Sigmoid colon (tissue), 6 donors: ENCODE measurements at regions not wholly inside any gene's neighbourhood (a gene's known extent, or its start where the extent isn't known, plus 50 kb on each side); places are given as distances from the start of the nearest gene placed in this dataset.

Source experiments
- DNase-seq: peaks from one replicate; pipeline ENCODE4 v3.0.0-alpha.2; 2019
- H3K27ac ChIP-seq, 4 donors: fragments of 200-600 bp; sonication (generic); one replicate each; pipeline ENCODE4 v1.5.1; 2016 to 2019; ENCODE audit warnings: mild to moderate bottlenecking in 1 of 4
- H3K27me3 ChIP-seq, 3 donors: fragments of 200-600 bp; sonication (generic); one replicate each; pipeline ENCODE4 v1.5.1; 2019; ENCODE audit warnings: mild to moderate bottlenecking in 1 of 3
- H3K36me3 ChIP-seq, 4 donors: fragments of 200-600 bp; sonication (generic); one replicate each; pipeline ENCODE4 v1.5.1; 2016 to 2019
- H3K4me1 ChIP-seq, 4 donors: fragments of 200-600 bp; sonication (generic); one replicate each; pipeline ENCODE4 v1.5.1; 2017 to 2019
- H3K4me3 ChIP-seq, 4 donors: fragments of 200-600 bp; sonication (generic); one replicate each; pipeline ENCODE4 v1.5.1; 2017 to 2019; ENCODE audit warnings: mild to moderate bottlenecking in 2 of 4, moderate library complexity in 1 of 4
- H3K9me3 ChIP-seq, 4 donors: fragments of 200-600 bp in 3 of 4; sonication (generic) in 3 of 4; one replicate each; pipeline versions ENCODE4 v1.5.1 to v1.6.1; 2013 to 2019
- EP300 ChIP-seq, 4 donors: sonication (generic); formaldehyde crosslinking; IDR thresholded peaks; one replicate each; pipeline ENCODE4 v1.6.1; 2017; ENCODE audit warnings: antibody characterized with exemption in 4 of 4
- POLR2A ChIP-seq, 2 donors: fragments of 450-650 bp; IDR thresholded peaks; one replicate each; pipeline ENCODE4 v1.6.1; 2016; ENCODE audit warnings: antibody characterized with exemption in 2 of 2, mild to moderate bottlenecking in 2 of 2, moderate library complexity in 2 of 2
- POLR2AphosphoS5 ChIP-seq, 4 donors: sonication (generic); formaldehyde crosslinking; IDR thresholded peaks; one replicate each; pipeline ENCODE4 v1.6.1; 2017; ENCODE audit warnings: antibody characterized with exemption in 4 of 4
- WGBS, 2 donors: extraction: QIAGEN DNeasy Blood & Tissue Kit; methylation state at CpG; one replicate each; pipeline ENCODE4 v1.1.7; 2013; 5-methylcytosine and 5-hydroxymethylcytosine counted together
- intact Hi-C: fragments of 100-400 bp; cut with DNase I; formaldehyde crosslinking; loops from one replicate; pipeline ENCODE4 v1.15.1; 2023
- TF ChIP-seq, protein P1 (sequence below), 4 experiments: fragments of 450-650 bp in 3 of 4; fragments of 200-600 bp in 1 of 4; IDR thresholded peaks; one replicate each; pipeline ENCODE4 v1.5.1; 2016 to 2019; ENCODE audit warnings: antibody characterized with exemption in 4 of 4, mild to moderate bottlenecking in 3 of 4, moderate library complexity in 2 of 4
- donor health status: healthy with polysubstance abuse.
- donor health status: healthy.

DNA sequence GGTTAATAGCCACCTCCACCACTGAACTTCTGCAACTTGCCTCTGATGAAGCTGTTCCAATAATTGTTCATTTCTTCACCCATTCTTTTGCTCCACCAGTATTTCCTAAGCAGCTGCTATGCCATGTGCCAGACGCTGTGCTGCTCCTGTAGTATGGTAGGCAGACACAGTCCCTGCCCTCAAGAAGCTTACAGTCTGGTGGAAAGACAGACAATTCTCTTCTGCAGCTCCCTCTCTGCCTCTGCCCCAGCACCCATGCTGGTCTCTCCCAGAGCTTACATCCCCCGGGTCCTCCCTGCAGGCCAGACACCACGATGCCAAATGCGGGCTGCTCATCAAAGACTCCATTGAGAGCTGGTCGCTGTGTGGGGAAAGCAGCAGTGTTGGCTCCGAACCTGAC, 111.6 kb upstream of the ESRRB start:
- 84 to 90% methylated on average over 6 of the region's 6 CpGs for WGBS, 2 donors
- intact Hi-C loops = no loop called here
- DNase-seq = no peak
- TF ChIP-seq POLR2AphosphoS5 (IDR thresholded peaks at IDR 0.05) (no peak), POLR2A (IDR thresholded peaks at IDR 0.05) (no peak), EP300 (IDR thresholded peaks at IDR 0.05) (no peak)
- TF ChIP-seq, protein P1, sequence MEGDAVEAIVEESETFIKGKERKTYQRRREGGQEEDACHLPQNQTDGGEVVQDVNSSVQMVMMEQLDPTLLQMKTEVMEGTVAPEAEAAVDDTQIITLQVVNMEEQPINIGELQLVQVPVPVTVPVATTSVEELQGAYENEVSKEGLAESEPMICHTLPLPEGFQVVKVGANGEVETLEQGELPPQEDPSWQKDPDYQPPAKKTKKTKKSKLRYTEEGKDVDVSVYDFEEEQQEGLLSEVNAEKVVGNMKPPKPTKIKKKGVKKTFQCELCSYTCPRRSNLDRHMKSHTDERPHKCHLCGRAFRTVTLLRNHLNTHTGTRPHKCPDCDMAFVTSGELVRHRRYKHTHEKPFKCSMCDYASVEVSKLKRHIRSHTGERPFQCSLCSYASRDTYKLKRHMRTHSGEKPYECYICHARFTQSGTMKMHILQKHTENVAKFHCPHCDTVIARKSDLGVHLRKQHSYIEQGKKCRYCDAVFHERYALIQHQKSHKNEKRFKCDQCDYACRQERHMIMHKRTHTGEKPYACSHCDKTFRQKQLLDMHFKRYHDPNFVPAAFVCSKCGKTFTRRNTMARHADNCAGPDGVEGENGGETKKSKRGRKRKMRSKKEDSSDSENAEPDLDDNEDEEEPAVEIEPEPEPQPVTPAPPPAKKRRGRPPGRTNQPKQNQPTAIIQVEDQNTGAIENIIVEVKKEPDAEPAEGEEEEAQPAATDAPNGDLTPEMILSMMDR (IDR thresholded peaks at IDR 0.05) = no peak
- Histone ChIP-seq H3K4me1 (peaks cover 0 to 12% (median 0%) of the 10 kb centered on the region in 4 donors), H3K27ac (no peak overlapping the region), H3K36me3 (no peaks in the 10 kb centered on the region), H3K9me3 (no peaks in the 10 kb centered on the region), H3K27me3 (no peaks in the 10 kb centered on the region), H3K4me3 (no peak overlapping the region)

DNA sequence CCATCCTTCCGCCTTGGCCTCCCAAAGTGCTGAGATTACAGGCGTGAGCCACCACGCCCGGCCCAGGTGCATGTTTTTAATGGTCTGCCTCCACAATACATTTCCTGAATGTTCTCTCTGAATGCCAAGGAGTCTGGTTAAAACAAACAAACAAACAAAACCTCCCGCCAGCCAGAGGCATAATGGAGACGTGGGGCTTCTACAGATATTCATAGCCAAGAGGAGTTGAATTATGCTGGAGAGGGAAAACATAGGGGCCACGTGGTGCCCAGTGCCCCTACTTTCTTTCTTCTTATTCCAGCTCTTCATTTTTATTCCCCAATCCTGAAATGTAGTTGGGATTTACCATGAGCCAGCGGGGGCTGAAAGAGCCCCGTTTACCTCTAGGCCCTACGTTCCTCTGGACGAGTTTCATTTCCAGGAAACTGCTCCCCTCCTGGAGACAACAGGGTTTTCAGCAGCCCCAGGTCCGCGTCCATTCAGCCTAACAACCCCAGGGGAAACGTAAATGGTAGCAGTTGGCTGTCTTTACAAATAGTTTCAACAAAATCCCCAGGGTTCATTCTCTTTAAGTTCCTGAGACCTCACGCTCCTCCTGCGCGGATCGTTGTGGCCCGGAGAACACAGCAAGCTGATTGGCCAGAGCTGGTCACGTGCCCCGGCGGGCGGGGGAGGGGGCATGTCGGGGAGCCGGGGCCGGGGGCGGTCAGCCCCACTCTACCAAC, 108.5 kb upstream of the ESRRB start:
- no peak for TF ChIP-seq POLR2AphosphoS5 (IDR thresholded peaks at IDR 0.05)
- TF ChIP-seq, protein P1 (IDR thresholded peaks at IDR 0.05) = peak in 2 of 4 experiments; percentile 8 to 12
- intact Hi-C loops = no loop called here
- H3K36me3 ChIP-seq = no peaks in the 10 kb centered on the region
- peaks cover 0 to 12% (median 0%) of the 10 kb centered on the region in 4 donors for H3K4me1 ChIP-seq
- H3K4me3 ChIP-seq = peak overlapping the region; percentile 13 to 56 (median 46)
- no peaks in the 10 kb centered on the region for H3K27me3 ChIP-seq
- no peaks in the 10 kb centered on the region for H3K9me3 ChIP-seq
- H3K27ac ChIP-seq = peak overlapping the region in 3 of 4 donors; percentile 1 to 58 (median 25)
- 23 to 30% methylated on average over 27 of the region's 27 CpGs for WGBS, 2 donors
- DNase-seq = peak; percentile 69

DNA sequence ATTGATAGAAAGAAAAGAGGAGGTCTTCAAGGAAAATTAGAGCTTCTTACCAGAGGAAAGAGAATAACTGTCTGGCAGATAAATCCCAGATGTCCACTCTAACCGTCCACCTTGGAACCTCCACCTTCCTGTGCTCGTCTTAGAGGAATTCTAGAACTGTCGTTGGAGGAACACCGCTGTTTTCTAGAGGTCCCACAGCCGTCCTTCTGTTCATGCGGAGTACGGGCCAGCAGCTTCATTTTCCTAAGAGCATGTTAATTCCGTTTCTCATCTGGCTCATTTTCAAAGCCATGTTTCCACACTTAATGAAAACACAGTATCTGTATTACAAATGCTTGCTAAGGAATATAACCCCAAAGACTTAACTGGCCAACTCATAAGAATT, 107.9 kb upstream of the ESRRB start:
- H3K36me3 ChIP-seq = no peaks in the 10 kb centered on the region
- WGBS, 2 donors = 34 to 37% methylated on average over 8 of the region's 8 CpGs
- peak overlapping the region; percentile 13 to 56 (median 46) for H3K4me3 ChIP-seq
- no peak for TF ChIP-seq POLR2AphosphoS5 (IDR thresholded peaks at IDR 0.05)
- TF ChIP-seq, protein P1 (IDR thresholded peaks at IDR 0.05) = no peak
- no peak for TF ChIP-seq EP300 (IDR thresholded peaks at IDR 0.05)
- no peak for DNase-seq
- peaks cover 0 to 12% (median 0%) of the 10 kb centered on the region in 4 donors for H3K4me1 ChIP-seq
- H3K27ac ChIP-seq = peak overlapping the region in 3 of 4 donors; percentile 1 to 58 (median 25)
- no peaks in the 10 kb centered on the region for H3K27me3 ChIP-seq
- no peaks in the 10 kb centered on the region for H3K9me3 ChIP-seq
- intact Hi-C loops = no loop called here

DNA sequence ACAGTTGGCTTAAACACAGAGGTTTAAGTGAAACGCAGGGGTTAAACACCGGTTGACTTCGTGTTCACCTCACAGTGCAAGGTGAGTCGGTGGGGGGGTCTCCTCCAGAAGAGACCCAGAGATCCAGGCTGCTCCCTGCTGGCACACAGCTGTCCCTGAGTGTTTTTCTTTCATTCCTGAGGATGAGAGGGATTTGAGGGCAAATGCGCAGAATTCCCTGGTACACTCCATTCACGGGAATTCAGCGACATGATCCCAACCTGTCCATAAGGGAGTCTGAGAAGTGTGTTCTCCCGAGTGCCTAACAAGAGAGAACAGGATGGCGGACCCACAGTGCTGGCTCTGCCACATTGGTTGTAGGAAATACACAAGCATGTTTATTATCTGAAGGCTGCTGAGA, 107.2 kb upstream of the ESRRB start:
- Histone ChIP-seq H3K36me3 (no peaks in the 10 kb centered on the region), H3K4me3 (no peak overlapping the region), H3K9me3 (no peaks in the 10 kb centered on the region), H3K27ac (no peak overlapping the region), H3K4me1 (peaks cover 0 to 12% (median 0%) of the 10 kb centered on the region in 4 donors), H3K27me3 (no peaks in the 10 kb centered on the region)
- intact Hi-C loops = no loop called here
- no peak for TF ChIP-seq EP300 (IDR thresholded peaks at IDR 0.05)
- TF ChIP-seq POLR2A (IDR thresholded peaks at IDR 0.05) = no peak
- TF ChIP-seq POLR2AphosphoS5 (IDR thresholded peaks at IDR 0.05) = no peak
- TF ChIP-seq, protein P1 (IDR thresholded peaks at IDR 0.05) = no peak
- DNase-seq = peak; percentile 39
- 84% methylated on average over 9 of the region's 9 CpGs for WGBS, 2 donors
